ENCODE measurements at regions not wholly inside any gene's neighbourhood (a gene's known extent, or its start where the extent isn't known, plus 50 kb on each side); places are given as distances from the start of the nearest gene placed in this dataset.

- H3K4me1 ChIP-seq (ENCODE audit: control insufficient read depth in 2 of 2, insufficient read depth in 1 of 2, low read depth in 1 of 2, low read length in 2 of 2): no peaks in the 10 kb centered on the region
- H2BK5ac ChIP-seq (ENCODE audit: low read length): no peak overlapping the region
- H3K14ac ChIP-seq (ENCODE audit: low read length): no peak overlapping the region
- no peak overlapping the region for H2AFZ ChIP-seq (ENCODE audit: low read length)
- H3K23ac ChIP-seq (ENCODE audit: low read depth, low read length, poor library complexity): no peak overlapping the region
- H3K79me1 ChIP-seq (ENCODE audit: low read depth, low read length): no peaks in the 10 kb centered on the region
- H3K4ac ChIP-seq (ENCODE audit: low read length): no peak overlapping the region
- no peak overlapping the region for H3K27ac ChIP-seq (replicated peaks; ENCODE audit: low read length)
- no peaks in the 10 kb centered on the region for H3K9me3 ChIP-seq (replicated peaks in 1 of 2; ENCODE audit: control insufficient read depth in 2 of 2, insufficient read depth in 1 of 2, low read depth in 1 of 2, low read length in 2 of 2)
- no peak overlapping the region for H4K91ac ChIP-seq (ENCODE audit: low read depth, low read length, poor library complexity)
- H3K4me2 ChIP-seq (ENCODE audit: insufficient read depth, low read length, poor library complexity, severe bottlenecking): no peak overlapping the region
- H2BK15ac ChIP-seq (ENCODE audit: low read length): no peak overlapping the region
- H2BK12ac ChIP-seq (ENCODE audit: low read length): no peak overlapping the region
- no peaks in the 10 kb centered on the region for H3K27me3 ChIP-seq (ENCODE audit: control insufficient read depth in 3 of 3, insufficient read depth in 3 of 3, low read depth in 1 of 3, low read length in 3 of 3)
- H3K9ac ChIP-seq (ENCODE audit: low read depth, low read length, poor library complexity): no peak overlapping the region
- WGBS, 2 donors (ENCODE audit: extremely low coverage in 2 of 2, insufficient read length in 2 of 2, insufficient replicate concordance in 1 of 2): no CpG with 5 or more reads among the region's 1 CpG
- H3K4me3 ChIP-seq (ENCODE audit: low read length in 2 of 2): no peak overlapping the region
- no peak overlapping the region for H2BK120ac ChIP-seq (ENCODE audit: low read depth, low read length)
- H4K8ac ChIP-seq (ENCODE audit: low read depth, low read length): no peak overlapping the region
- DNase-seq (ENCODE audit: low spot score): no peak
- no peak overlapping the region for H3K18ac ChIP-seq (ENCODE audit: low read length)
- H2AK5ac ChIP-seq (ENCODE audit: low read depth, low read length): no peak overlapping the region
- H3K36me3 ChIP-seq (replicated peaks in 1 of 2; ENCODE audit: control insufficient read depth in 2 of 2, insufficient read depth in 2 of 2, low read length in 2 of 2): no peaks in the 10 kb centered on the region
These were observed 1618.1 kb downstream of the C4orf33 start for GRCh38 chr4:130714006-130714405.

- Histone ChIP-seq H3K9me3 (replicated peaks in 1 of 2; ENCODE audit: control insufficient read depth in 2 of 2, insufficient read depth in 1 of 2, low read depth in 1 of 2, low read length in 2 of 2) (no peaks in the 10 kb centered on the region), H3K14ac (ENCODE audit: low read length) (no peak overlapping the region), H2AK5ac (ENCODE audit: low read depth, low read length) (no peak overlapping the region), H2BK12ac (ENCODE audit: low read length) (no peak overlapping the region), H3K9ac (ENCODE audit: low read depth, low read length, poor library complexity) (no peak overlapping the region), H3K27ac (replicated peaks; ENCODE audit: low read length) (no peak overlapping the region), H3K36me3 (replicated peaks in 1 of 2; ENCODE audit: control insufficient read depth in 2 of 2, insufficient read depth in 2 of 2, low read length in 2 of 2) (no peaks in the 10 kb centered on the region), H2BK15ac (ENCODE audit: low read length) (no peak overlapping the region), H4K8ac (ENCODE audit: low read depth, low read length) (no peak overlapping the region), H3K23ac (ENCODE audit: low read depth, low read length, poor library complexity) (no peak overlapping the region), H3K4me2 (ENCODE audit: insufficient read depth, low read length, poor library complexity, severe bottlenecking) (no peak overlapping the region), H2BK120ac (ENCODE audit: low read depth, low read length) (no peak overlapping the region), H2AFZ (ENCODE audit: low read length) (no peak overlapping the region), H3K4ac (ENCODE audit: low read length) (no peak overlapping the region), H2BK5ac (ENCODE audit: low read length) (no peak overlapping the region), H3K4me3 (ENCODE audit: low read length in 2 of 2) (no peak overlapping the region), H4K91ac (ENCODE audit: low read depth, low read length, poor library complexity) (no peak overlapping the region), H3K4me1 (ENCODE audit: control insufficient read depth in 2 of 2, insufficient read depth in 1 of 2, low read depth in 1 of 2, low read length in 2 of 2) (no peaks in the 10 kb centered on the region), H3K27me3 (ENCODE audit: control insufficient read depth in 3 of 3, insufficient read depth in 3 of 3, low read depth in 1 of 3, low read length in 3 of 3) (no peaks in the 10 kb centered on the region), H3K18ac (ENCODE audit: low read length) (no peak overlapping the region), H3K79me1 (ENCODE audit: low read depth, low read length) (no peaks in the 10 kb centered on the region)
- no peak for DNase-seq (ENCODE audit: low spot score)
These were observed 1626.4 kb downstream of the C4orf33 start for GRCh38 chr4:130722361-130722760.

- Histone ChIP-seq H2BK120ac (ENCODE audit: low read depth, low read length) (no peak overlapping the region), H2AK5ac (ENCODE audit: low read depth, low read length) (no peak overlapping the region)
- no CpG with 5 or more reads among the region's 7 CpGs for WGBS, 2 donors (ENCODE audit: extremely low coverage in 2 of 2, insufficient read length in 2 of 2, insufficient replicate concordance in 1 of 2)
These were observed 1640.7 kb downstream of the C4orf33 start for GRCh38 chr4:130736436-130737185.

GRCh38 chr4:130738233-130738632 lies 1642.3 kb downstream of the C4orf33 start:
- Histone ChIP-seq H3K79me1 (ENCODE audit: low read depth, low read length) (no peaks in the 10 kb centered on the region), H3K23ac (ENCODE audit: low read depth, low read length, poor library complexity) (no peak overlapping the region), H3K36me3 (replicated peaks in 1 of 2; ENCODE audit: control insufficient read depth in 2 of 2, insufficient read depth in 2 of 2, low read length in 2 of 2) (no peaks in the 10 kb centered on the region), H2BK12ac (ENCODE audit: low read length) (no peak overlapping the region), H3K4me1 (ENCODE audit: control insufficient read depth in 2 of 2, insufficient read depth in 1 of 2, low read depth in 1 of 2, low read length in 2 of 2) (no peaks in the 10 kb centered on the region), H2BK15ac (ENCODE audit: low read length) (no peak overlapping the region), H2BK5ac (ENCODE audit: low read length) (no peak overlapping the region), H3K9me3 (replicated peaks in 1 of 2; ENCODE audit: control insufficient read depth in 2 of 2, insufficient read depth in 1 of 2, low read depth in 1 of 2, low read length in 2 of 2) (no peaks in the 10 kb centered on the region), H3K4ac (ENCODE audit: low read length) (no peak overlapping the region), H3K18ac (ENCODE audit: low read length) (peak overlapping the region; percentile 5), H3K9ac (ENCODE audit: low read depth, low read length, poor library complexity) (no peak overlapping the region), H4K8ac (ENCODE audit: low read depth, low read length) (no peak overlapping the region), H3K27ac (replicated peaks; ENCODE audit: low read length) (no peak overlapping the region), H2AFZ (ENCODE audit: low read length) (no peak overlapping the region), H4K91ac (ENCODE audit: low read depth, low read length, poor library complexity) (no peak overlapping the region), H3K27me3 (ENCODE audit: control insufficient read depth in 3 of 3, insufficient read depth in 3 of 3, low read depth in 1 of 3, low read length in 3 of 3) (no peaks in the 10 kb centered on the region), H2AK5ac (ENCODE audit: low read depth, low read length) (no peak overlapping the region), H3K4me2 (ENCODE audit: insufficient read depth, low read length, poor library complexity, severe bottlenecking) (no peak overlapping the region), H3K4me3 (ENCODE audit: low read length in 2 of 2) (no peak overlapping the region), H3K14ac (ENCODE audit: low read length) (no peak overlapping the region), H2BK120ac (ENCODE audit: low read depth, low read length) (no peak overlapping the region)
- no CpG with 5 or more reads among the region's 3 CpGs for WGBS, 2 donors (ENCODE audit: extremely low coverage in 2 of 2, insufficient read length in 2 of 2, insufficient replicate concordance in 1 of 2)
- no peak for DNase-seq (ENCODE audit: low spot score)

More at GRCh38 chr4:130736436-130737185, 1640.7 kb downstream of the C4orf33 start:
- Histone ChIP-seq H2AFZ (ENCODE audit: low read length) (no peak overlapping the region), H4K91ac (ENCODE audit: low read depth, low read length, poor library complexity) (no peak overlapping the region), H2BK15ac (ENCODE audit: low read length) (no peak overlapping the region), H3K4ac (ENCODE audit: low read length) (no peak overlapping the region), H3K36me3 (replicated peaks in 1 of 2; ENCODE audit: control insufficient read depth in 2 of 2, insufficient read depth in 2 of 2, low read length in 2 of 2) (no peaks in the 10 kb centered on the region), H3K27ac (replicated peaks; ENCODE audit: low read length) (no peak overlapping the region), H3K79me1 (ENCODE audit: low read depth, low read length) (no peaks in the 10 kb centered on the region), H3K9me3 (replicated peaks in 1 of 2; ENCODE audit: control insufficient read depth in 2 of 2, insufficient read depth in 1 of 2, low read depth in 1 of 2, low read length in 2 of 2) (no peaks in the 10 kb centered on the region), H3K4me3 (ENCODE audit: low read length in 2 of 2) (no peak overlapping the region), H3K18ac (ENCODE audit: low read length) (no peak overlapping the region), H3K23ac (ENCODE audit: low read depth, low read length, poor library complexity) (peak overlapping the region; percentile 34), H3K9ac (ENCODE audit: low read depth, low read length, poor library complexity) (no peak overlapping the region), H4K8ac (ENCODE audit: low read depth, low read length) (no peak overlapping the region), H3K4me1 (ENCODE audit: control insufficient read depth in 2 of 2, insufficient read depth in 1 of 2, low read depth in 1 of 2, low read length in 2 of 2) (no peaks in the 10 kb centered on the region), H2BK12ac (ENCODE audit: low read length) (no peak overlapping the region), H3K14ac (ENCODE audit: low read length) (no peak overlapping the region), H3K27me3 (ENCODE audit: control insufficient read depth in 3 of 3, insufficient read depth in 3 of 3, low read depth in 1 of 3, low read length in 3 of 3) (no peaks in the 10 kb centered on the region), H3K4me2 (ENCODE audit: insufficient read depth, low read length, poor library complexity, severe bottlenecking) (no peak overlapping the region), H2BK5ac (ENCODE audit: low read length) (no peak overlapping the region)
- DNase-seq (ENCODE audit: low spot score): no peak

Measured in neuronal stem cell (in vitro differentiated cells).